CD14-positive monocyte (primary cell): ENCODE measurements at regions not wholly inside any gene's neighbourhood (a gene's known extent, or its start where the extent isn't known, plus 50 kb on each side); places are given as distances from the start of the nearest gene placed in this dataset.

Source experiments
- DNase-seq, 3 donors: peaks; one replicate each; pipeline ENCODE4 v3.0.0-alpha.2; 2011 to 2022
- H2AFZ ChIP-seq: 2 replicates; pipeline ENCODE4 v1.6.0; 2012; ENCODE audit warnings: mild to moderate bottlenecking, low read depth, low read length, inconsistent platforms; ENCODE audit not compliant: insufficient read depth, poor library complexity, severe bottlenecking
- H3K27ac ChIP-seq, 2 donors: 1 replicate in 1 of 2; 2 replicates in 1 of 2; pipeline ENCODE4 v1.5.1; 2012 to 2013; ENCODE audit warnings: low read length in 2 of 2, control low read depth in 1 of 2, inconsistent platforms in 1 of 2, low read depth in 1 of 2, mild to moderate bottlenecking in 1 of 2
- H3K27me3 ChIP-seq, 2 donors: one replicate each; pipeline versions ENCODE4 v1.6.0 to v1.6.1; 2011 to 2013; ENCODE audit warnings: low read length in 2 of 2; ENCODE audit not compliant: control insufficient read depth in 2 of 2, insufficient read depth in 2 of 2
- H3K36me3 ChIP-seq, 2 donors: replicated peaks in 1 of 2; 1 replicate in 1 of 2; 2 replicates in 1 of 2; pipeline versions ENCODE4 v1.5.1 to v1.6.1; 2012 to 2013; ENCODE audit warnings: low read length in 2 of 2, control low read depth in 1 of 2, inconsistent platforms in 1 of 2, mild to moderate bottlenecking in 1 of 2; ENCODE audit not compliant: insufficient read depth in 2 of 2, control insufficient read depth in 1 of 2
- H3K4me1 ChIP-seq, 2 donors: 1 replicate in 1 of 2; 2 replicates in 1 of 2; pipeline versions ENCODE4 v1.5.1 to v1.6.1; 2012 to 2013; ENCODE audit warnings: low read length in 2 of 2, control low read depth in 1 of 2, inconsistent platforms in 1 of 2, mild to moderate bottlenecking in 1 of 2, moderate library complexity in 1 of 2; ENCODE audit not compliant: insufficient read depth in 2 of 2, control insufficient read depth in 1 of 2
- H3K4me2 ChIP-seq: replicated peaks from 2 replicates; pipeline ENCODE3; 2012; ENCODE audit warnings: low read length, moderate library complexity, mild to moderate bottlenecking; ENCODE audit not compliant: poor library complexity, severe bottlenecking; ENCODE audit errors: extremely low read depth
- H3K4me3 ChIP-seq, 3 experiments: fragments of 200-600 bp in 1 of 3; sonication (generic) in 1 of 3; replicated peaks in 1 of 3; 1 replicate in 2 of 3; 2 replicates in 1 of 3; pipeline ENCODE4 v1.5.1; 2011 to 2013; ENCODE audit warnings: low read length in 3 of 3, mild to moderate bottlenecking in 3 of 3, control low read depth in 2 of 3, low read depth in 2 of 3, inconsistent platforms in 1 of 3, moderate library complexity in 1 of 3
- H3K79me2 ChIP-seq: 2 replicates; pipeline ENCODE4 v1.6.0; 2012; ENCODE audit warnings: mild to moderate bottlenecking, control low read depth, inconsistent platforms, low read length, moderate library complexity; ENCODE audit not compliant: insufficient read depth
- H3K9ac ChIP-seq: 2 replicates; pipeline ENCODE4 v1.6.0; 2017; ENCODE audit warnings: low read length, mild to moderate bottlenecking; ENCODE audit not compliant: insufficient read depth, poor library complexity, severe bottlenecking
- H3K9me3 ChIP-seq, 2 donors: replicated peaks in 1 of 2; 1 replicate in 1 of 2; 2 replicates in 1 of 2; pipeline versions ENCODE4 v1.5.1 to v1.6.1; 2012 to 2013; ENCODE audit warnings: low read length in 2 of 2, control low read depth in 1 of 2; ENCODE audit not compliant: control insufficient read depth in 1 of 2, insufficient read depth in 1 of 2
- H4K20me1 ChIP-seq: 2 replicates; pipeline ENCODE4 v1.6.0; 2012; ENCODE audit warnings: mild to moderate bottlenecking, low read length, control low read depth, moderate library complexity; ENCODE audit not compliant: insufficient read depth
- H3K27ac Mint-ChIP-seq, 7 donors: one replicate each; pipeline ENCODE4 v1.8.0; 2020; ENCODE audit warnings: mild to moderate bottlenecking in 7 of 7, mixed read lengths in 7 of 7, moderate library complexity in 6 of 7, inconsistent platforms in 2 of 7
- H3K27me3 Mint-ChIP-seq, 3 donors: one replicate each; pipeline ENCODE4 v1.8.0; 2021 to 2022; ENCODE audit warnings: low read depth in 3 of 3, mild to moderate bottlenecking in 3 of 3, mixed read lengths in 3 of 3, moderate library complexity in 3 of 3, inconsistent platforms in 1 of 3
- H3K36me3 Mint-ChIP-seq, 2 donors: one replicate each; pipeline ENCODE4 v1.8.0; 2020; ENCODE audit warnings: mixed read lengths in 2 of 2, inconsistent platforms in 1 of 2, mild to moderate bottlenecking in 1 of 2
- H3K4me1 Mint-ChIP-seq: one replicate; pipeline ENCODE4 v1.8.0; 2020; ENCODE audit warnings: mild to moderate bottlenecking, mixed read lengths
- H3K4me3 Mint-ChIP-seq, 2 donors: one replicate each; pipeline ENCODE4 v1.8.0; 2020; ENCODE audit warnings: mild to moderate bottlenecking in 2 of 2, mixed read lengths in 2 of 2, moderate library complexity in 1 of 2
- H3K9me3 Mint-ChIP-seq, 7 donors: one replicate each; pipeline ENCODE4 v1.8.0; 2020 to 2022; ENCODE audit warnings: mixed read lengths in 7 of 7, mild to moderate bottlenecking in 6 of 7, moderate library complexity in 6 of 7, inconsistent platforms in 2 of 7
- CTCF ChIP-seq: fragments of 200-600 bp; IDR thresholded peaks from one replicate; pipeline ENCODE4 v1.8.0; 2022; ENCODE audit warnings: antibody characterized with exemption, mild to moderate bottlenecking
- WGBS: methylation state at CpG from one replicate; pipeline ENCODE4 v1.1.5; 2013; ENCODE audit warnings: missing lambda C conversion rate; ENCODE audit not compliant: insufficient coverage; 5-methylcytosine and 5-hydroxymethylcytosine counted together
- intact Hi-C, 2 donors: fragments of 100-400 bp; cut with micrococcal nuclease; formaldehyde crosslinking; loops; one replicate each; pipeline versions ENCODE4 v1.15.0 to v1.15.1; 2023

- Histone ChIP-seq H2AFZ (no peak overlapping the region), H3K27ac (no peak overlapping the region), H3K4me1 (peaks cover 4 to 10% of the 10 kb centered on the region in 2 donors), H3K79me2 (no peaks in the 10 kb centered on the region), H3K9ac (no peak overlapping the region), H3K27me3 (peaks cover 0 to 4% of the 10 kb centered on the region in 2 donors), H3K4me2 (no peak overlapping the region), H3K36me3 (no peaks in the 10 kb centered on the region), H4K20me1 (no peaks in the 10 kb centered on the region), H3K9me3 (no peaks in the 10 kb centered on the region), H3K4me3 (no peak overlapping the region)
- Mint-ChIP-seq H3K4me3 (no peak overlapping the region), H3K4me1 (peaks cover 15% of the 10 kb centered on the region), H3K36me3 (no peaks in the 10 kb centered on the region), H3K27me3 (peaks cover 8 to 19% (median 13%) of the 10 kb centered on the region in 3 donors), H3K9me3 (peaks cover 0 to 4% (median 0%) of the 10 kb centered on the region in 7 donors), H3K27ac (no peak overlapping the region)
- WGBS: 90% methylated on average over 3 of the region's 6 CpGs
- no peak for TF ChIP-seq CTCF
- DNase-seq: no peak
- intact Hi-C loops: no loop called here
Measured at GRCh38 chr13:106922384-106922783, 354.4 kb upstream of the ARGLU1 start.

GRCh38 chr13:106919638-106920037 is 351.7 kb upstream of the ARGLU1 start:
- Mint-ChIP-seq H3K27ac (no peak overlapping the region), H3K4me1 (peaks cover 15% of the 10 kb centered on the region), H3K36me3 (no peaks in the 10 kb centered on the region), H3K9me3 (peaks cover 0 to 4% (median 0%) of the 10 kb centered on the region in 7 donors), H3K27me3 (peaks cover 18 to 26% (median 25%) of the 10 kb centered on the region in 3 donors), H3K4me3 (no peak overlapping the region)
- Histone ChIP-seq H3K36me3 (no peaks in the 10 kb centered on the region), H3K27ac (no peak overlapping the region), H2AFZ (peak overlapping the region; percentile 56), H3K9me3 (no peaks in the 10 kb centered on the region), H4K20me1 (no peaks in the 10 kb centered on the region), H3K4me2 (no peak overlapping the region), H3K27me3 (peaks cover 0 to 13% of the 10 kb centered on the region in 2 donors), H3K4me3 (no peak overlapping the region), H3K4me1 (peaks cover 7 to 10% of the 10 kb centered on the region in 2 donors), H3K9ac (no peak overlapping the region), H3K79me2 (no peaks in the 10 kb centered on the region)
- intact Hi-C loops: no loop called here
- 3% methylated on average over 7 of the region's 13 CpGs for WGBS
- DNase-seq: no peak
- TF ChIP-seq CTCF: no peak
